Umbilical cord (tissue), 1 donor: ENCODE measurements at regions not wholly inside any gene's neighbourhood (a gene's known extent, or its start where the extent isn't known, plus 50 kb on each side); places are given as distances from the start of the nearest gene placed in this dataset.
"Not testable (repeated sequence)": the region's sequence is repeated elsewhere in the genome, so short reads cannot be mapped to it uniquely, and the experiment has no call there.

Source experiments
- DNase-seq: peaks from one replicate; pipeline ENCODE4 v3.0.0-alpha.2; 2015; ENCODE audit warnings: low spot score

DNA sequence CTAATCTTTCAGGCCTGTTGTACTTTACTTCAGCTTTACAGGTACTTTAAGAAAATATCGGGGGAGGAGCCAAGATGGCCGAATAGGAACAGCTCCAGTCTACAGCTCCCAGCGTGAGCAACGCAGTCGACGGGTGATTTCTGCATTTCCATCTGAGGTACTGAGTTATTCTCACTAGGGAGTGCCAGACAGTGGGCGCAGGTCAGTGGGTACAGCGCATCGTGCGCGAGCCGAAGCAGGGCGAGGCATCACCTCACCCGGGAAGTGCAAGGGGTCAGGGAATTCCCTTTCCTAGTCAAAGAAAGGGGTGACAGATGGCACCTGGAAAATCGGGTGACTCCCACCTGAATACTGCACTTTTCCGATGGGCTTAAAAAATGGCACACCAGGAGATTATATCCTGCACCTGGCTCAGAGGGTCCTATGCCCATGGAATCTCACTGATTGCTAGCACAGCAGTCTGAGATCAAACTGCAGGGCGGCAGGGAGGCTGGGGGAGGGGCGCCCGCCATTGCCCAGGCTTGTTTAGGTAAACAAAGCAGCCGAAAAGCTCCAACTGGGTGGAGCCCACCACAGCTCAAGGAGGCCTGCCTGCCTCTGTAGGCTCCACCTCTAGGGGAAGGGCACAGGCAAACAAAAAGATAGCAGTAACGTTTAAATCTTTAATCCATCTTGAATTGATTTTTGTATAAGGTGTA lies 1185.4 kb upstream of the LRRN3 start:
- DNase-seq: not testable (repeated sequence)

DNA sequence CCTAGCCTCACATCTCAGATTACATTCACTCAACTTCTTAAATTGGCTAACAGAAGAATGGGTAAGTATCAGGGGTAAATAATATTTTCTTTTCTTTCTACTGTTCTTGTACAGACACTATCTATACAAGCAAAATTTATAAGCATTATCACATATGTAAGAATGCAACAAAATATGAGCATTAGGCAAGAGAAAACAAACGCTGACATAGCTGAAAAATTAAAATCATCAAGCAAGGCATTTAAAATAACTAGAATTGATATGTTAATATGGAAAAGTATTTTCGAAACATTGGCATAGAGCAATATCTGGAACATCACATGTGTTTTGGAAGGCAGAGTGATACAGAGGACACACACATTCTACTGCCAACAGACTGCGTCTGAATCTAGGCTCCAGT lies 1175.3 kb upstream of the LRRN3 start:
- DNase-seq: no peak

DNA sequence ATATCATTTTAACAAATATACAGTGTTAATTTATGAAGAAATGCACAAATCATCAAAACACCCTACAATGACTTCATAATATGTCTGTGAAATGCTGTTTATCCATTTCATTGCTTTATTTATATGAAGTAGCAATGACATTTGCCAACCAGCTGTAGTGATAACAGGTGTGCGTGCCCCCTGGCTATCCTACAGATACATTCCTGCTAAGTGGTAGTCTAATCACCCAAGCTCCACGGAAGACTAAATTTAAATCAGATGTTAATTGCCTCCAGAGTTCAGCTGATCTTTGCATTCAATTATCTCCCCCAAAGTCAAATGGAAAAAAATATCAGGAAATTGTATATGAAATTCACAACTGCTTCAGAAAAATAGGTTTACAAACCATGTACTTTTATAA lies 1164.2 kb upstream of the LRRN3 start:
- no peak for DNase-seq

DNA sequence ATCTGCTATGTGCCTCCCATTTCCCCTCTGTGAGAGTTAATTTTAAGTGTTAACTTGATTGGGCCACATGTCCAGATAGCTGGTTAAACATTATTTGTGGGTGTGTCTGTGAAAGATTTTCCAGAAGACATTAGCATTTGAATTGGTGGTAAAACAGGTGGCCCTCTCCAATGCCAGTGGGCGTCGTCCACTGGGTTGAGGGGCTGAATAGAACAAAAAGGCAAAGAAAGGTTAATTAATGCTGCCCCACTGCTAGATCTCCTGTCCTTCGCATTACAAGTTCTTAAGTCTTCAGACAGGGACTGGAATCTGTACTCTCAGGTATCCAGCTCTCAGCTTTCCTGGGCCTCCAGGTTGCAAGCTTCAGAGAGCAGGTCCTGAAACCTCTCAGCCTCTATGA lies 1160.9 kb upstream of the LRRN3 start:
- no peak for DNase-seq

DNA sequence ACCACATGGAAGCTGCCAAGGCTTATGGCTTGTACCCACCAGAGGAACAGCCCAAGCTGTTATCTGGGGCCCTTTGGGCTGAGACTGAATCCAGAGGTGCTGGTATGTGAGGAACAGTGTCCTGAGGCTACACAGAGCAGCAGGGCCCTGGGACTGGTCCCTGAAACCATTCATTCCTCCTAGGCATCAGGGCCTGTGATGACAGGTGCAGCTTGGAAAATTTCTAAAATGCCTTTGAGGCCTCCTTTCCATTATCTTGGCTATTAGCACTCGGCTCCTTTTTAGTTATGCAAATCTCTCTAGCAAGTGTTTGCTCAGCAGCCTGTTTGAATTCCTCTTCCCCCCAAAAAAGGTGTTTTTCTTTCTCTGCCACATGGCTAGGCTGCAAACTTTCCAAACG lies 1151.7 kb upstream of the LRRN3 start:
- DNase-seq: no peak

DNA sequence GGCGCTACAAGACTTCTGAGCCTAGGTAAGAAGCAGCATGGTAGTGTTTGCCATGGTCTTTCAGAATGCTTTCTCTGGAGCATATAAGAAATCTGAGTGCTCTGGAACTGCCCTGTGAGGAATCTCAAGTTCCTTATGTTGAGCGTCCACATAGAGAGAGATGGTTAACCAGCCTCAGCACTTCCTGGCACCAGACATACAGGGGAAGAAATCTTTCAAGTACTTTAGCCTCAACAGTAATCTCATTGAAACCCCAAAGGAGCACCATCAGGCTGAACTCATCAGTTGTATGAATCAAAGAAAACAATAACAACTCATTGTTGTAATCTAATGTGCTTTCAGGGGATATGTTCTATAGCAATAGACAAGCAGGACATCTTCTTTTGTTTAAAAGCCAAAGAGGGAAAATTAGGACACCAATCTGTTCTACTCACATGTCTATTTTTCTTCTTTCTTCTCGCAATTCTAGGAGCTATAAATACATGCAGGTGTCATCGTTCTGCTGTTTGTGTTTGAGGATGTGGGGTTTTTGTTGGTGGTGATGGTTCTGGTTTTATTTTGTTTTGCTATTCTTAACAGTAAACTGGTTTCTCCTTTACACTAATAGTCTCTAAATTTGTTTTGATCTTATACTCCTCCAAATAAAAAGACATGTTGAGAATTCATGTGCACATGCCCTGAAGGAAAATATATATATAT lies 1145.0 kb upstream of the LRRN3 start:
- no peak for DNase-seq

DNA sequence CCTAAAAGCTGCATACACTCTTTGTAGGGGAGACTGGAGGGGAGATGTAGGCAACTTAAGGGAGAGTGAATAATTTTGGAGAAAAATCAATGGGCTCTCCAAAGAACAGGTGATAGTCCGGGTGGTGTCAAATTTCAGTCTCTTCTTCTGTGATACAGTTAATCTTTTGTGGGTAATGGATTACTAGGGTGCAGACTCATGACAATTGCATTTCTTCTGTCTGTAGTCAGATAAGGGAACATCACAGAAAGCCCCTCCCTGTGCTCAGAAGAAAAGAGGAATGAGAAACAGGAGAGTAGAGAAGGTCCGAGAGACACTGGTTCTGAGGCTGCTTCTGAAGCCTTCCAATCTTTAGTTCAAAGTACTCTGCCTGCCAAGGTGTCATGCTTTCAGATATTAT lies 1140.7 kb upstream of the LRRN3 start:
- no peak for DNase-seq

DNA sequence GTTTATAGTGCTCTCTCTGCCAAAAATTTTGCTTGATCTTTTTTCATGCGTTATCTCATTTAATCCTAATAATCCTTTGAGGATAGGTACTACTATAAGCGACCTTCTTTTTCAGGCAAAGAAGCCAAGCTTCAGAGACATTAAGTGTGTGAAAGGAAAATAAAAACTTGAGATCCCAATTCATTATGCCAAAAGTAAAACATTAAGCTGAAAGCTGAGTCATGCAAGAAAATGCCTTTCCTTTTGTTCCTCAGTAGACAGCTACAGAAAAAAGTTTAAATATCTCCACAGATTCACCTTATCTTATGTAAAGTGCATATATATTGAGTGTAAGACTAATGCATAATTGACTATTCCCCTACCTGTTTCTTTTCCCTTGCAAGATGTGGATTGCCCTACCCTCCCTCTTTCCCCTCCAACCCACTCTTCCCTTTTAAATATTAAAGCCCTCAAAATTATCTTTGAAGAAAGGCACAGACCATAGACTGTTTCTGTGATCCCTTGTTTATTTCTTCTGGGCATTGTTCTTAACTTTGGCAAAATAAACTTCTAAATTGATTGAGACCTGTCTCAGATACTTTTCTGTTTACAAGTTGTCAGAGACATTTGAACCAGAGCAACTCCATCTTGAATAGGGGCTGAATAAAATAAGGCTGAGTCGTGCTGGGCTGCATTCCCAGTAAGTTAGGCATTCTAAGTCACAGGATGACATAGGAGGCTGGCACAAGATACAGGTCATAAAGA lies 1139.9 kb upstream of the LRRN3 start:
- peak; percentile 1 for DNase-seq

DNA sequence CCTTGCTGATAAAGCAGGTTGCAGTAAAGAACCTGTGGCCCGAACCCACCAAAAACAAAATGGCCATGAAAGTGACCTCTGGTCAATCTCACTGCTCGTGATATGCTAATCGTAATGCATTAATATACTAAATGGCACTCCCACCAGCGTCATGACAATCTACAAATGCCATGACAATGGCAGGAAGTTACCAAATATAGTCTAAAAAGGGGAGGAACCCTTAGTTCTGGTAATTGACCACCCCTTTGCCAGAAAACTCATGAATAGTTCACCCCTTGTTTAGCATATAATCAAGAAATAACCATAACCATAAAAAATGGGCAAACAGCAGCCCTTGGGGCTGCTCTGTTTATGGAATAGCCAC lies 1139.4 kb upstream of the LRRN3 start:
- DNase-seq: no peak

DNA sequence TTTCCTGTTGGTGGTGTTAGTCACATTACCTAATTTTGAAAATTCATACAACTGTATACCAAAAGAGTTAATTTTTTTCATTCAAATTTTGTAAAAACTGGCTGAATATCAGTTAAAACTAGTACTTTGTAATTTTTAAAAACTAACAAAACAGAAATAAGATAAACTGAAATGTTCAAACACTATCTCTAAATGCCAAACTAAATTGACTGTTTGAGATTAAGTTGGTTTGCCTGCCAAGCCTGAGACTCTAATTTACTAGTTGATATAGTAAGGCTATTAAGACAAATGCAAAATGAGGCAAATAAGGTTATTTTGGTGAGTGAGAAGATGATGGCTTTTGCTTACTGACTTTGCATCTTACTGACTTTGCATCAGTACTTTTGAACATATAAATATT lies 1134.9 kb upstream of the LRRN3 start:
- no peak for DNase-seq

DNA sequence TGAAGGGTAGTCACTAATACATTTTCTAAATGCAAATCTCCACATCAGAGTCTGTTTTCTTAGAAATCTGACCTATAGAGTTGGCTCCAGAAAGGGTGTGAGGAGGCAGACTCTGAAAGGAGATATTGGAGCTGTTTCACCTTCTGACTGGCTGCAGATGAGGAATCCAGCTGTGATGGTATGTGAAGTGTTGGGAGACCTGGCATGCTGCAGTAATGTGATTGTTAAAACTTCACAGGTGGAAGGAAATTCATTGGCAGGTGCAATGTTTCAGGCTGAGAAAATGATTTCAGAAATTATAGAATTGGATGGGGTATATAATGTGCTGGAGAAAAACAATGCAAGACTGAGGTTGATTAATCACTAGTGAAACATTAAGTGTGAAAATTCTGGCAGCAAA lies 1134.0 kb upstream of the LRRN3 start:
- no peak for DNase-seq

DNA sequence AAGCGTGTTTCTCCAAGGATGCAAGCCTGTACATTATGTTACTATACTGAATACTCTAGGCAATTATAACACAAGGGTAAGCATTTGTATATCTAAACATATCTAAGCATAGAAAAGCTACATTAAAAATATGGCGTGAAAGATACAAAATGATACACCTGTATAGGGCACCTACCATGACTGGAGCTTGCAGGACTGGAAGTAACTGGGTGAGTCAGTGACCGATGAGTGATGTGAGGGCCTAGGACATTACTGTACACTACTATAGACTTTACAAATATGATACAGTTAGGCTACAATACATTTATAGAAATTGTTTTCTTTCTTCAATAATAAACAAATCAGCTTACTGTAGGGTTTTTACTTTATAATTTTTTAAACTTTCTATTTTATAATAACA lies 1127.2 kb upstream of the LRRN3 start:
- no peak for DNase-seq

DNA sequence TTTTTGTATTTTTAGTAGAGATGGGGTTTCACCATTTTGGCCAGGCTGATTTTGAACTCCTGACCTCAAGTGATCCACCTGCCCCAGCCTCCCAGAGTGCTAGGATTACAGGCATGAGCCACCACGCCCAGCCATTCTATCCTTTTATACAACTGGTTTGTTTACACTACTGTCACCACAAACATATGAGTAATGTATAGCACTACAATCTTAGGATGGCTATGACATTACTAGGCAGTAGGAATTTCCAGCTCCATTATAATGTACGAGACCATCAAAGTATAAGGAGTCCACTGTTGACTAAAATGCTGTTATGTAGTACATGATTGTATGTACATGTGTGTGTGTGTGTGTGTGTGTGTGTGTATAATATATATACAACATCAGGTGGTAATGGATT lies 1126.1 kb upstream of the LRRN3 start:
- DNase-seq: no peak

DNA sequence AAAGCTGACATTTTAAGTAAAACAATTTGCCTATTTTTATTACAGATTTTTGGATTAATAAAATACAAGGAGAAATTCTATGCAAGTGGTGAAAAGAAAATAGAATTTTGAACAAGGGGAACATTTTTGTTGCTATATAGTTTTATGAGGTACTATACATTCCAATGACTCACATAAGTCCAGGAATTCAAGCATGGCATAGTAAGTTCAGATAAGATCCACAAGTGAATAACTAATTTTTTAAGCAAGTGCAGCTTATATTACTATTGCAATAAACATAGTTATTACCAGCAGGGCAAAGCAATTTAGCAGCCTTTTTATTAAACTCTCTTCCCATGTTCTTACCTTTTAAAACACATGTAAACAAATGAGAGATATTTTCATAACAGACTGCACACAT lies 1123.5 kb upstream of the LRRN3 start:
- DNase-seq: no peak

DNA sequence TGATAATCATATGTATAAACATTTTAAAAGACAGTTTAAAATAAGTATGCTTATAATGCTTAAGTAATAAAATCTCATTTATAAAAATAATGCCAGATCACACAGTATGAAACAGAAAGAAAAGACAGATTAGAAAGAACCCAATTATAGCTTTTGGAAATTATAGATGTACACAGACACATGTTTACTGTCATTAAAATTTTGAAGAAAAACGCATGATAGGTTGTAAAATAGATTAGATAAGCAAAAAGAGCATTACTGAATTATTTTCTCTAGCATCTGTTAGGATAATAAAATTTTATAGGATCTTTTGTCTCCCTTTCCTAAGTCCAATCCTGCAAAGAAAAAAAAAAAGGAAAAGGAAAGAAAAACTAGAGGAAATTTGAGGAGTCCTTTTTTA lies 1107.3 kb upstream of the LRRN3 start:
- DNase-seq: no peak

DNA sequence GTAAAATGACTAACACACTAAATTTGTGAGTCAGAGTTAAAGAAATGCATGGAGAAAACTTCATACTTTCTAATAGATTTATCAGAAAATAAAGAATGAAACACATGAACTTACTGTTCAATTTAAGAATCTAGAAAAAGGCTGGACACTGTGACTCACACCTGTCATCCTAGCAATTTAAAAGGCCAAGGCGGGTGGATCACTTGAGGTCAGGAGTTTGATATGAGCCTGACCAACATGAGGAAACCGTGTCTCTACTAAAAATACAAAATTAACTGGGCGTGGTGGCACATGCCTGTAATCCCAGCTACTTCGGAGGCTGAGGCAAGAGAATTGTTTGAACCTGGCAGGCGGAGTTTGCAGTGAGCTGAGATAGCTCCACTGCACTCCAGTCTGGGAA lies 1106.2 kb upstream of the LRRN3 start:
- no peak for DNase-seq

DNA sequence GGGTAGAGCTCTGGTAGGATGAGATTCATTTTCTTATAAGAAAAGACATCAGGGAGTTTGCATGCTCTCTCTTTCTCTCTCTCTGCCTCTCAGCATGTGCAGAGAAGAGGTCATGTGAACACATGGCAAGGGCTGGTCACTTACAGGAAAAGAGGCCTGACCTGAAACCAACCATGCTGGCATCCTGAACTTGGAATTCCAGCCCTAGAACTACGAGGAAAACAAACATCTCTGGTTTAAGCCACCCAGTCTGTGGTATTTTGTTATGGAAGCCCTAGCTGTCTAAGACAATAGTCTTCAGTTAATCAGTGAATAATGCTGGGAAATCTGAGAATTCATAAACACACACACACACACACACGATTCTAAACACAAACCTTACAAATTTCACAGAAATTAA lies 1104.2 kb upstream of the LRRN3 start:
- no peak for DNase-seq

DNA sequence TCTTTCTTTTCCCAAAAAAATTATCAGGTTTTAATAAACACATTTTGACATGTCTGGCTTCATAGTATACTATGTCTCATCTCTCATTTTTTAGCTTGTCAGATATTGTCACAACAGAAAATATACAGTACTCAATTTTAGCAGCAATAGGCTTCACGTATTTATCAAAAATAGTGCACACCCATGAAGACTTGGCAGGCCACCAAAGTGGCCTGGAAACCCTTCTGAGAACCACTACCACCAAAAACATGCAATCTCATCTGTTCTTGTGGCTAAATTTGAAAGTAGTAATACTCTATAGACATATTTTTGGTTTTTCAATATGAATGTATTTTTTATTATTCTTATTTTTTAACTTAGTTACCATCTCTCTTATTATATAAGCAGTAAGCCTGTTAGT lies 1094.5 kb upstream of the LRRN3 start:
- no peak for DNase-seq

DNA sequence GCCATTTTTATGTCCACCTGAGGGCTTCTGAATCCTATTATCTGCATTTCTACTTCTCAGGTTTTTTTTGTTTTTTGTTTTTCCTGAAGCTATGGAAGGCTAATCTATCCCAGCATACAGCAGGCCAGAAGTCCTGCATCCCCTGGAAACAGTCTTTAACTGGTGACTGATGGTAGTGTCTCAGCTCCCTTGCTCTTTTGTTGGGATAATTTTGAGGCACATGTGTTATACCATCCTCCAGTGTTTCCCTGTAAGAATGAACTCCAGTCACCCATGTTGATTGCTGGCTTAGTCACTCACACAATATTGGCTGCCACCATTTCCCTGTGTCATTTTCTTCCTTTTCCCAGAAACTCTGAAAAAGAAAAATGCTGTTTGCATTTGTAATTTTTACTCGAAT lies 1094.0 kb upstream of the LRRN3 start:
- DNase-seq: no peak

DNA sequence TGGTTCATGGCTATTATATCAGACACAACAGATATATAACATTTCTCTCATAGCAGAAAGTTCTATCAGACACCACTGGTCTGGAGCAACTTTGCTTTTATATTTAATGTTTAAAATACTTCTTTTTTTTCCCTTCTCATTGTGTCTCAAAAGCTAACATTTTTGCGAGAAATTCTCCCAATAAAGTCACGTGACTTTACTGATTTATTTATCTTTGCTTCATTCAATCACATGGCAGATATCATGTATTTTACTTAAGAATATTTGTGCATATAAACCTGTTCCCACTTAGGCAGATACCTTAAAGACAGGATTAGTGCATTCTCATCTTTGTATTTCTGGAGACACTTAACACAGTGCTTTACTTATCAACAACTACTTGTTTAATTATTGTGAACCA lies 1093.1 kb upstream of the LRRN3 start:
- no peak for DNase-seq

DNA sequence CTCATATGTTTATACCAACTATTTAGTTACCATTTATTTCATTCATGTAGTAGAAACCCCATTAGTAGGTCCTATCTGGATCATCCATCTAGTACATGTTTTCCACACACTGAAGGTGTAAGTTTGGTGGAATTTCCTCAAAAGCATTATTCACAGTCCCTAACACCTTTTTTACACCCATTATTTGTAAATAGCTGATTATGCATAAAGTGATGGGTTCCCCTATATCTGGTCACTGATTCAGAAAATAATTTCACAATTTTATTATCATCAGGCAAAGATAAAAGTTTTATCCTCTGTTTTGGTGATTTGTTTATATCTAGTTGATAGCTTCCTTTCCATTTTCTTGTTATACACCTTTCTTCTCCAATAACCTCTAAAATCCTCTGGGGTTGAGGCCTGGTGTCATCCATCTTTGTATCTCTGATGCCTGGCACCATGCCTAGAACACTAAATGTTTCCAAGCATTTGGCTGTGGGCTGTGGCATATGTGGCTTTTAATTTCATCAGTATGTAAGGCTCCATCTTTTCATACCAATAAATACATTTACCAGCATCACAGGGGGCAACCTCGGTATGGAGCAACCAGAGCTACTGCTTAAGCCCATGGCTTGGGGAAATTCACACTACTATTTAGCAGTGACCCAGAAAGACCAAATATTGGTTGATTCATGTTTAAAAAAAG lies 1089.5 kb upstream of the LRRN3 start:
- no peak for DNase-seq

DNA sequence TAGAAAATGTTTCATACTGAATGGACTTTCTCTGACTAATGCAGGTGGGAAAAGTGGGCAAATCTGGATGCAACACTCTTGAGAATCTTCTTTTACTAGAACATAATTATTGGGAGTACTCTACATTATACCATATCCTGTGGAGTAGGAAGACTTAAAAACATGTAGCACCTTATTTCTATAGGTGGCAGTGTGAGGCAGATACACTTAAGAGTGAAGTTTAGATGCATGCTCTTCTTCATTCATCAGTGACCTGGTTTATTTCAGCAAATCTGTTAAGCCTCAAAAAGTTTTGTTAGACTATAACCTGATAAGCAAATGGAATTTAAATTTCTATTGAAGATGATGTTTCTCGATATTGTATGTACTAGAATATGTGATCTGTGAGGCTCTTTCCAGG lies 1087.1 kb upstream of the LRRN3 start:
- DNase-seq: peak; percentile 62
